IPS DF 4.7 (cell line): ENCODE measurements at regions not wholly inside any gene's neighbourhood (a gene's known extent, or its start where the extent isn't known, plus 50 kb on each side); places are given as distances from the start of the nearest gene placed in this dataset.

Experiments used
- DNase-seq: peaks from one replicate; pipeline ENCODE4 v3.0.0-alpha.2; 2013; ENCODE audit warnings: low spot score; ENCODE audit errors: extremely low read depth

- no peak for DNase-seq
Measured at GRCh38 chrX:11952176-11952720, 186.0 kb upstream of the FRMPD4 start.

- DNase-seq: no peak
Measured at GRCh38 chrX:11953615-11954014, 184.7 kb upstream of the FRMPD4 start.

GRCh38 chrX:11954176-11954575 is 184.1 kb upstream of the FRMPD4 start:
- no peak for DNase-seq

- no peak for DNase-seq
Measured at GRCh38 chrX:11960031-11960430, 178.2 kb upstream of the FRMPD4 start.

GRCh38 chrX:11965436-11965835 is 172.8 kb upstream of the FRMPD4 start:
- DNase-seq: no peak

GRCh38 chrX:11967986-11968869 is 170.0 kb upstream of the FRMPD4 start:
- no peak for DNase-seq

- DNase-seq: no peak
Measured at GRCh38 chrX:11968991-11969390, 169.3 kb upstream of the FRMPD4 start.

- DNase-seq: no peak
Measured at GRCh38 chrX:11970578-11971359, 167.5 kb upstream of the FRMPD4 start.

- no peak for DNase-seq
Measured at GRCh38 chrX:11976663-11977062, 161.6 kb upstream of the FRMPD4 start.

GRCh38 chrX:11992271-11992670 is 146.0 kb upstream of the FRMPD4 start:
- no peak for DNase-seq

- DNase-seq: no peak
Measured at GRCh38 chrX:11995146-11995545, 143.1 kb upstream of the FRMPD4 start.

- no peak for DNase-seq
Measured at GRCh38 chrX:11996810-11997209, 141.5 kb upstream of the FRMPD4 start.

- no peak for DNase-seq
Measured at GRCh38 chrX:11998944-11999343, 139.3 kb upstream of the FRMPD4 start.

- no peak for DNase-seq
Measured at GRCh38 chrX:12002876-12003275, 135.4 kb upstream of the FRMPD4 start.

GRCh38 chrX:12007881-12008280 is 130.4 kb upstream of the FRMPD4 start:
- DNase-seq: no peak

GRCh38 chrX:12010436-12010835 is 127.8 kb upstream of the FRMPD4 start:
- no peak for DNase-seq

GRCh38 chrX:12011075-12011474 is 127.2 kb upstream of the FRMPD4 start:
- no peak for DNase-seq

GRCh38 chrX:12013211-12013618 is 125.1 kb upstream of the FRMPD4 start:
- DNase-seq: no peak

GRCh38 chrX:12021698-12022097 is 116.6 kb upstream of the FRMPD4 start:
- DNase-seq: no peak

GRCh38 chrX:12026481-12026880 is 111.8 kb upstream of the FRMPD4 start:
- DNase-seq: no peak

- DNase-seq: no peak
Measured at GRCh38 chrX:12032082-12032481, 106.2 kb upstream of the FRMPD4 start.

GRCh38 chrX:12034741-12035140 is 103.5 kb upstream of the FRMPD4 start:
- no peak for DNase-seq
